ENCODE measurements at regions not wholly inside any gene's neighbourhood (a gene's known extent, or its start where the extent isn't known, plus 50 kb on each side); places are given as distances from the start of the nearest gene placed in this dataset.

GRCh38 chr7:115306586-115306985, 384.7 kb downstream of the MDFIC start:
- no peaks in the 10 kb centered on the region for H3K9me3 Mint-ChIP-seq
- intact Hi-C loops (cut with micrococcal nuclease), result no loop called here
- peaks cover 4% of the 10 kb centered on the region for H3K27me3 Mint-ChIP-seq
- no peaks in the 10 kb centered on the region for H3K4me1 Mint-ChIP-seq (ENCODE audit: low read depth)
- H3K27ac Mint-ChIP-seq, result no peak overlapping the region
- no peak for DNase-seq
- ChIA-PET POLR2A (interaction anchor here (0.7 kb wide), 1 partner anchor 52 kb away, joined by 3 read pairs; no protein-coding TSS in a partner anchor), CTCF (no interaction called here)
- H3K36me3 Mint-ChIP-seq (ENCODE audit: low read depth), result no peaks in the 10 kb centered on the region
- no peak for TF ChIP-seq CTCF (IDR thresholded peaks at IDR 0.05)
- ATAC-seq, result no peak
- no peak overlapping the region for H3K4me3 Mint-ChIP-seq

- DNase-seq, result no peak
- Mint-ChIP-seq H3K9me3 (peaks cover 2% of the 10 kb centered on the region), H3K4me3 (no peak overlapping the region), H3K27ac (no peak overlapping the region), H3K4me1 (ENCODE audit: low read depth) (no peaks in the 10 kb centered on the region), H3K36me3 (ENCODE audit: low read depth) (no peaks in the 10 kb centered on the region), H3K27me3 (peaks cover 2% of the 10 kb centered on the region)
- ChIA-PET CTCF (no interaction called here), POLR2A (no interaction called here)
- no peak for TF ChIP-seq CTCF (IDR thresholded peaks at IDR 0.05)
- no peak for ATAC-seq
- intact Hi-C loops (cut with micrococcal nuclease), result no loop called here
These were observed 378.5 kb downstream of the MDFIC start for GRCh38 chr7:115300231-115300870.

GRCh38 chr7:115299397-115300037, 377.6 kb downstream of the MDFIC start:
- H3K27me3 Mint-ChIP-seq, result peaks cover 2% of the 10 kb centered on the region
- ATAC-seq (no peak), DNase-seq (no peak)
- H3K27ac Mint-ChIP-seq, result no peak overlapping the region
- no peaks in the 10 kb centered on the region for H3K36me3 Mint-ChIP-seq (ENCODE audit: low read depth)
- H3K4me1 Mint-ChIP-seq (ENCODE audit: low read depth), result no peaks in the 10 kb centered on the region
- ChIA-PET CTCF (no interaction called here), POLR2A (no interaction called here)
- H3K9me3 Mint-ChIP-seq, result peaks cover 2% of the 10 kb centered on the region
- intact Hi-C loops (cut with micrococcal nuclease), result no loop called here
- no peak overlapping the region for H3K4me3 Mint-ChIP-seq
- no peak for TF ChIP-seq CTCF (IDR thresholded peaks at IDR 0.05)

- DNase-seq (no peak), ATAC-seq (no peak)
- CTCF ChIA-PET, result no interaction called here
These were observed 375.8 kb downstream of the MDFIC start for GRCh38 chr7:115297656-115298055.

More at GRCh38 chr7:115297656-115298055, 375.8 kb downstream of the MDFIC start:
- POLR2A ChIA-PET, result no interaction called here
- H3K36me3 Mint-ChIP-seq (ENCODE audit: low read depth), result no peaks in the 10 kb centered on the region
- peaks cover 2% of the 10 kb centered on the region for H3K9me3 Mint-ChIP-seq
- TF ChIP-seq CTCF (IDR thresholded peaks at IDR 0.05), result no peak
- intact Hi-C loops (cut with micrococcal nuclease), result no loop called here
- H3K27ac Mint-ChIP-seq, result no peak overlapping the region
- H3K27me3 Mint-ChIP-seq, result no peaks in the 10 kb centered on the region
- no peak overlapping the region for H3K4me3 Mint-ChIP-seq
- H3K4me1 Mint-ChIP-seq (ENCODE audit: low read depth), result no peaks in the 10 kb centered on the region
